DMS53 treated with DMSO at 0.1 percent for 48 hours (cell line): ENCODE measurements at regions not wholly inside any gene's neighbourhood (a gene's known extent, or its start where the extent isn't known, plus 50 kb on each side); places are given as distances from the start of the nearest gene placed in this dataset.
"Not testable (repeated sequence)": the region's sequence is repeated elsewhere in the genome, so short reads cannot be mapped to it uniquely, and the experiment has no call there.

Experiments
- DNase-seq: peaks from one replicate; lab custom pipeline; 2025; ENCODE audit not compliant: unreplicated experiment; lab: John Stamatoyannopoulos, UW

GRCh38 chr11:97729546-97730272 is 1291.0 kb upstream of the CNTN5 start:
- DNase-seq, result no peak

GRCh38 chr11:97732011-97732632 is 1288.6 kb upstream of the CNTN5 start:
- peak; percentile 96 for DNase-seq

- DNase-seq, result no peak
Observed at GRCh38 chr11:97738751-97739150, 1282.0 kb upstream of the CNTN5 start.

- DNase-seq, result peak; percentile 87
Observed at GRCh38 chr11:97739932-97740800, 1280.6 kb upstream of the CNTN5 start.

- DNase-seq, result no peak
Observed at GRCh38 chr11:97740801-97741151, 1280.0 kb upstream of the CNTN5 start.

- no peak for DNase-seq
Observed at GRCh38 chr11:97742717-97743116, 1278.0 kb upstream of the CNTN5 start.

GRCh38 chr11:97743205-97743742 is 1277.5 kb upstream of the CNTN5 start:
- DNase-seq, result peak; percentile 44

- DNase-seq, result no peak
Observed at GRCh38 chr11:97745515-97746050, 1275.2 kb upstream of the CNTN5 start.

- no peak for DNase-seq
Observed at GRCh38 chr11:97746818-97747217, 1273.9 kb upstream of the CNTN5 start.

- DNase-seq, result peak; percentile 97
Observed at GRCh38 chr11:97751405-97751804, 1269.3 kb upstream of the CNTN5 start.

- DNase-seq, result peak; percentile 20
Observed at GRCh38 chr11:97751952-97752351, 1268.8 kb upstream of the CNTN5 start.

- no peak for DNase-seq
Observed at GRCh38 chr11:97754976-97755375, 1265.8 kb upstream of the CNTN5 start.

GRCh38 chr11:97756571-97757335 is 1264.0 kb upstream of the CNTN5 start:
- DNase-seq, result no peak

- no peak for DNase-seq
Observed at GRCh38 chr11:97761175-97761574, 1259.6 kb upstream of the CNTN5 start.

GRCh38 chr11:97764193-97764592 is 1256.6 kb upstream of the CNTN5 start:
- DNase-seq, result no peak

GRCh38 chr11:97764605-97765004 is 1256.1 kb upstream of the CNTN5 start:
- DNase-seq, result no peak

GRCh38 chr11:97770570-97770969 is 1250.2 kb upstream of the CNTN5 start:
- no peak for DNase-seq

GRCh38 chr11:97772705-97773104 is 1248.0 kb upstream of the CNTN5 start:
- no peak for DNase-seq

GRCh38 chr11:97784388-97784787 is 1236.4 kb upstream of the CNTN5 start:
- not testable (repeated sequence) for DNase-seq

- DNase-seq, result no peak
Observed at GRCh38 chr11:97786961-97787360, 1233.8 kb upstream of the CNTN5 start.

GRCh38 chr11:97794876-97795275 is 1225.9 kb upstream of the CNTN5 start:
- no peak for DNase-seq
